ENCODE measurements at regions not wholly inside any gene's neighbourhood (a gene's known extent, or its start where the extent isn't known, plus 50 kb on each side); places are given as distances from the start of the nearest gene placed in this dataset.

DNA sequence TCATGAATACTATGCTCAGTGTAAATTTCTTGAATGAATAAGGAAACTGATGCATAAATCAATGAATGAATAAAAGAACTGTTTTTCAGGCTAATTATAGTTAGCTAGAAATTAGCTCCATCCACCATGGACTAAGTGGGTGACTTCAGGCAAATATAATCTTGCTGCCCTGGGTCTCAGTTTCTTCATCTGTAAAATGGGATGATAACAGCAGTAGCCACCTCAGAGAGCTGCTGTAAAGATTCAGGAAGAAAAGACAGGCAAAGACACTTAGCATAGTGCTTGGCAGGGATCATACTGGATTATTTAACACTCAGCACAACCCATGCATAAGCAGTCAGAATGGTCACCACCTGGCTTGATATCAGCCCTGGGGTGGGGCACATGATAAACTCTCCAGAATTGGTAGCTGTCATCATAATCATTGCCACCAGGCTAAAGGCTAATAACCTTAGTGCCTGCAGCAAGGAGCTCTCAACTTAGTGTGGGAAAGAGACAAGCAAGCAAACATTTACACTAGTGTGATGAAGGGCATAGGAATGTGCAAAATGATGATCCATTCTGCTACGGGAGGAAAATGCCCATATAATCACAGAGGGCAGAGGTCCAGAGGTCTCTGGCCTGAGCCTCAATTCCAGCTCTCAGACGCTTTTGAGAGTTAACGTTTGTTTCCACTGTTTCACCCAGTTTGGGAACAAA, 234.7 kb upstream of the TBX3 start:
- Mint-ChIP-seq H3K36me3 (no peaks in the 10 kb centered on the region), H3K9me3 (peaks cover 6% of the 10 kb centered on the region), H3K4me3 (no peak overlapping the region), H3K4me1 (peaks cover 5% of the 10 kb centered on the region), H3K27ac (no peak overlapping the region), H3K27me3 (ENCODE audit: insufficient read depth, low read depth) (no peaks in the 10 kb centered on the region)
- no peak for TF ChIP-seq EZH2 (IDR thresholded peaks at IDR 0.05)
- no peak for TF ChIP-seq EZH2phosphoT487 (IDR thresholded peaks at IDR 0.05)
- TF ChIP-seq, protein P1, sequence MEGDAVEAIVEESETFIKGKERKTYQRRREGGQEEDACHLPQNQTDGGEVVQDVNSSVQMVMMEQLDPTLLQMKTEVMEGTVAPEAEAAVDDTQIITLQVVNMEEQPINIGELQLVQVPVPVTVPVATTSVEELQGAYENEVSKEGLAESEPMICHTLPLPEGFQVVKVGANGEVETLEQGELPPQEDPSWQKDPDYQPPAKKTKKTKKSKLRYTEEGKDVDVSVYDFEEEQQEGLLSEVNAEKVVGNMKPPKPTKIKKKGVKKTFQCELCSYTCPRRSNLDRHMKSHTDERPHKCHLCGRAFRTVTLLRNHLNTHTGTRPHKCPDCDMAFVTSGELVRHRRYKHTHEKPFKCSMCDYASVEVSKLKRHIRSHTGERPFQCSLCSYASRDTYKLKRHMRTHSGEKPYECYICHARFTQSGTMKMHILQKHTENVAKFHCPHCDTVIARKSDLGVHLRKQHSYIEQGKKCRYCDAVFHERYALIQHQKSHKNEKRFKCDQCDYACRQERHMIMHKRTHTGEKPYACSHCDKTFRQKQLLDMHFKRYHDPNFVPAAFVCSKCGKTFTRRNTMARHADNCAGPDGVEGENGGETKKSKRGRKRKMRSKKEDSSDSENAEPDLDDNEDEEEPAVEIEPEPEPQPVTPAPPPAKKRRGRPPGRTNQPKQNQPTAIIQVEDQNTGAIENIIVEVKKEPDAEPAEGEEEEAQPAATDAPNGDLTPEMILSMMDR (IDR thresholded peaks at IDR 0.05): no peak
- Histone ChIP-seq H3K27ac (no peak overlapping the region), H2AFZ (replicated peaks) (no peak overlapping the region), H3K4me2 (no peak overlapping the region), H3K27me3 (no peaks in the 10 kb centered on the region), H3F3A (ENCODE audit: low read depth) (peaks cover 9% of the 10 kb centered on the region), H3K9ac (no peak overlapping the region), H3K9me3 (ENCODE audit: low read depth) (no peaks in the 10 kb centered on the region), H3K4me3 (no peak overlapping the region), H3K36me3 (no peaks in the 10 kb centered on the region), H3K4me1 (peaks cover 12% of the 10 kb centered on the region), H4K20me1 (ENCODE audit: low read depth) (no peaks in the 10 kb centered on the region), H3K79me2 (ENCODE audit: low read depth) (no peaks in the 10 kb centered on the region)
- no peak for DNase-seq (ENCODE audit: low spot score)

DNA sequence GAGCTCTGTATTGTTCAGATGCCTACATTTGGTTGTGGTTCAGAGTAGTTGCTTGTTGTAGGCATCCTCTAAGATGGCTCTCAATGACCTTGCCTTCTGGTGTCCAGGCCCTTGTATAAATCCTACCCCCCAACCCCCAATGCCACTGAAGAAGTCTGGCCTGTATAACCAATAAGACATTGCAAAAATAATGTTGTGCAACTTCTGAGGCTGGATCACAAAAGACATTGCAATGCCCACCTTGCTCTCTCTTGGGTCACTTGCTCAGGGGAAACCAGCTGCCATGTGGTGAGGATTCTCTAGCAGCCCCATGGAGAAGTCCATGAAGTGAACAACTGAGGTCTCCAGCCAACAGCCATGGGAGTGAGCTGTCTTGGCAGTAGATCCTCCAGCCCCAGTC, 234.0 kb upstream of the TBX3 start:
- Mint-ChIP-seq H3K4me3 (no peak overlapping the region), H3K4me1 (peaks cover 5% of the 10 kb centered on the region), H3K36me3 (no peaks in the 10 kb centered on the region), H3K9me3 (peaks cover 5% of the 10 kb centered on the region), H3K27me3 (ENCODE audit: insufficient read depth, low read depth) (no peaks in the 10 kb centered on the region), H3K27ac (no peak overlapping the region)
- Histone ChIP-seq H3K4me1 (peaks cover 12% of the 10 kb centered on the region), H2AFZ (replicated peaks) (no peak overlapping the region), H3K4me2 (no peak overlapping the region), H4K20me1 (ENCODE audit: low read depth) (no peaks in the 10 kb centered on the region), H3K27ac (no peak overlapping the region), H3K27me3 (no peaks in the 10 kb centered on the region), H3K4me3 (no peak overlapping the region), H3K9me3 (ENCODE audit: low read depth) (no peaks in the 10 kb centered on the region), H3F3A (ENCODE audit: low read depth) (peaks cover 9% of the 10 kb centered on the region), H3K36me3 (no peaks in the 10 kb centered on the region), H3K79me2 (ENCODE audit: low read depth) (no peaks in the 10 kb centered on the region), H3K9ac (no peak overlapping the region)
- no peak for TF ChIP-seq EZH2 (IDR thresholded peaks at IDR 0.05)
- TF ChIP-seq EZH2phosphoT487 (IDR thresholded peaks at IDR 0.05): no peak
- TF ChIP-seq, protein P1 (IDR thresholded peaks at IDR 0.05): no peak
- no peak for DNase-seq (ENCODE audit: low spot score)

DNA sequence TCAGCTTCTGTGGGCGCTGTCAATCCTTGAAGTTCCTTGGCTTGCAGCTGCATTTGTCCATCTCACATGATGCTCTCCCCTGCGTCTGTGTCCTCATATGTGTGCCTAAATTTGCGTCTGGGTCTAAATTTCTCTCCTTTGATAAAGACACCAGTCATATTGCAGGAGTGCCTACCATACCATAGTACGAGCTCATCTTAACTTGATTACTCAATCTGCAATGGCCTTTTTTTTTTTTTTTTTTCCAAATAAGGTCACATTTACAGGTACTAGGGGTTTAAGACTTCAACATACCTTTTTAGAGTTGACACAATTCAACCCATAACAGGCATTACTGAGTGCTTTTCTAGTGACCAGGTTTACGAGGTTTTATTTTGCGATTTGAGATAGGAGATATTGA, 233.3 kb upstream of the TBX3 start:
- Histone ChIP-seq H3F3A (ENCODE audit: low read depth) (peaks cover 9% of the 10 kb centered on the region), H4K20me1 (ENCODE audit: low read depth) (no peaks in the 10 kb centered on the region), H3K79me2 (ENCODE audit: low read depth) (no peaks in the 10 kb centered on the region), H2AFZ (replicated peaks) (no peak overlapping the region), H3K9me3 (ENCODE audit: low read depth) (no peaks in the 10 kb centered on the region), H3K9ac (no peak overlapping the region), H3K4me3 (no peak overlapping the region), H3K36me3 (no peaks in the 10 kb centered on the region), H3K4me1 (peaks cover 12% of the 10 kb centered on the region), H3K4me2 (no peak overlapping the region), H3K27ac (no peak overlapping the region), H3K27me3 (no peaks in the 10 kb centered on the region)
- Mint-ChIP-seq H3K27ac (no peak overlapping the region), H3K4me1 (peaks cover 5% of the 10 kb centered on the region), H3K4me3 (no peak overlapping the region), H3K9me3 (peaks cover 5% of the 10 kb centered on the region), H3K27me3 (ENCODE audit: insufficient read depth, low read depth) (no peaks in the 10 kb centered on the region), H3K36me3 (no peaks in the 10 kb centered on the region)
- no peak for DNase-seq (ENCODE audit: low spot score)
- TF ChIP-seq EZH2 (IDR thresholded peaks at IDR 0.05) (no peak), EZH2phosphoT487 (IDR thresholded peaks at IDR 0.05) (no peak)
- TF ChIP-seq, protein P1 (IDR thresholded peaks at IDR 0.05): no peak
